H9 (cell line): ENCODE measurements at regions not wholly inside any gene's neighbourhood (a gene's known extent, or its start where the extent isn't known, plus 50 kb on each side); places are given as distances from the start of the nearest gene placed in this dataset.

Source experiments
- DNase-seq: peaks from one replicate; pipeline ENCODE4 v3.0.0-alpha.2; 2017
- H2AFZ ChIP-seq: one replicate; pipeline ENCODE4 v1.6.1; 2013; ENCODE audit warnings: mild to moderate bottlenecking, low read length, control low read depth, moderate library complexity
- H2AK5ac ChIP-seq: 2 replicates; pipeline ENCODE4 v1.6.1; 2013; ENCODE audit warnings: low read length, control low read depth, mixed read lengths; ENCODE audit not compliant: insufficient read length
- H2BK120ac ChIP-seq: one replicate; pipeline ENCODE4 v1.6.1; 2013; ENCODE audit warnings: low read depth, mild to moderate bottlenecking, low read length, control low read depth, inconsistent platforms; ENCODE audit not compliant: poor library complexity, severe bottlenecking
- H2BK12ac ChIP-seq: 2 replicates; pipeline ENCODE4 v1.6.1; 2013; ENCODE audit warnings: low read length, control low read depth, mixed read lengths, low read depth; ENCODE audit not compliant: insufficient read length
- H2BK15ac ChIP-seq: 2 replicates; pipeline ENCODE4 v1.6.1; 2013; ENCODE audit warnings: low read depth, low read length, control low read depth
- H2BK20ac ChIP-seq: one replicate; pipeline ENCODE4 v1.6.1; 2013; ENCODE audit warnings: low read depth, mild to moderate bottlenecking, low read length, control low read depth, inconsistent platforms; ENCODE audit not compliant: poor library complexity, severe bottlenecking
- H2BK5ac ChIP-seq: 2 replicates; pipeline ENCODE4 v1.6.1; 2013; ENCODE audit warnings: low read length, control low read depth, mixed read lengths; ENCODE audit not compliant: insufficient read length
- H3K14ac ChIP-seq: 2 replicates; pipeline ENCODE4 v1.6.1; 2013; ENCODE audit warnings: low read length, control low read depth; ENCODE audit not compliant: insufficient read depth
- H3K18ac ChIP-seq: 2 replicates; pipeline ENCODE4 v1.6.1; 2013; ENCODE audit warnings: low read depth, mild to moderate bottlenecking, mixed read lengths, low read length, control low read depth; ENCODE audit not compliant: insufficient read length
- H3K23ac ChIP-seq: 2 replicates; pipeline ENCODE4 v1.6.1; 2013; ENCODE audit warnings: low read length, control low read depth, mixed read lengths, low read depth; ENCODE audit not compliant: insufficient read length
- H3K23me2 ChIP-seq: 2 replicates; pipeline ENCODE4 v1.6.1; 2013; ENCODE audit warnings: low read depth, mild to moderate bottlenecking, mixed read lengths, low read length, control low read depth; ENCODE audit not compliant: insufficient read length, poor library complexity, severe bottlenecking
- H3K27ac ChIP-seq: 2 replicates; pipeline ENCODE4 v1.5.1; 2013; ENCODE audit warnings: low read length, control low read depth, mixed read lengths, low read depth; ENCODE audit not compliant: insufficient read length
- H3K27me3 ChIP-seq: 2 replicates; pipeline ENCODE4 v1.6.1; 2013; ENCODE audit warnings: low read length, control low read depth, inconsistent platforms; ENCODE audit not compliant: insufficient read depth
- H3K4ac ChIP-seq: 2 replicates; pipeline ENCODE4 v1.6.1; 2013; ENCODE audit warnings: low read depth, mild to moderate bottlenecking, control low read depth, inconsistent platforms, low read length, moderate library complexity
- H3K4me1 ChIP-seq: 2 replicates; pipeline ENCODE4 v1.6.1; 2013; ENCODE audit warnings: low read length, control low read depth, inconsistent platforms; ENCODE audit not compliant: insufficient read depth
- H3K4me2 ChIP-seq: 2 replicates; pipeline ENCODE4 v1.6.1; 2013; ENCODE audit warnings: low read length, control low read depth, mixed read lengths; ENCODE audit not compliant: insufficient read length, insufficient read depth
- H3K56ac ChIP-seq: 2 replicates; pipeline ENCODE4 v1.6.1; 2013; ENCODE audit warnings: low read depth, mild to moderate bottlenecking, mixed read lengths, low read length, control low read depth; ENCODE audit not compliant: insufficient read length
- H3K79me1 ChIP-seq: 2 replicates; pipeline ENCODE4 v1.6.1; 2013; ENCODE audit warnings: low read depth, mild to moderate bottlenecking, moderate library complexity, low read length, control low read depth, inconsistent platforms; ENCODE audit not compliant: insufficient read depth, poor library complexity, severe bottlenecking
- H3K79me2 ChIP-seq: 2 replicates; pipeline ENCODE4 v1.6.1; 2013; ENCODE audit warnings: low read length, control low read depth, inconsistent platforms; ENCODE audit not compliant: insufficient read depth
- H3K9ac ChIP-seq: 2 replicates; pipeline ENCODE4 v1.6.1; 2013; ENCODE audit warnings: low read length, control low read depth, mixed read lengths; ENCODE audit not compliant: insufficient read length; ENCODE audit errors: extremely low read depth
- H3K9me3 ChIP-seq: one replicate; pipeline ENCODE4 v1.6.1; 2013; ENCODE audit warnings: low read depth, low read length, inconsistent platforms; ENCODE audit not compliant: control insufficient read depth
- H3T11ph ChIP-seq: one replicate; pipeline ENCODE4 v1.6.1; 2013; ENCODE audit warnings: mild to moderate bottlenecking, low read length, control low read depth, inconsistent platforms
- H4K20me1 ChIP-seq: one replicate; pipeline ENCODE4 v1.6.1; 2013; ENCODE audit not compliant: control insufficient read depth, insufficient read length, insufficient read depth
- H4K5ac ChIP-seq: 2 replicates; pipeline ENCODE4 v1.6.1; 2013; ENCODE audit warnings: low read depth, mild to moderate bottlenecking, mixed read lengths, low read length, control low read depth; ENCODE audit not compliant: insufficient read length
- H4K8ac ChIP-seq: replicated peaks from 2 replicates; pipeline ENCODE4 v1.6.1; 2013; ENCODE audit warnings: low read length, control low read depth, mixed read lengths, low read depth; ENCODE audit not compliant: insufficient read length
- H4K91ac ChIP-seq: 2 replicates; pipeline ENCODE4 v1.6.1; 2013; ENCODE audit warnings: low read depth, mild to moderate bottlenecking, moderate library complexity, mixed read lengths, low read length, control low read depth; ENCODE audit not compliant: insufficient read length
- H3K27ac Mint-ChIP-seq, 3 experiments: 2 replicates in 2 of 3; 3 replicates in 1 of 3; pipeline ENCODE4 v1.8.0; 2020 to 2021; ENCODE audit warnings: mixed read lengths in 3 of 3, mild to moderate bottlenecking in 1 of 3, moderate library complexity in 1 of 3
- H3K27me3 Mint-ChIP-seq: 2 replicates; pipeline ENCODE4 v1.8.0; 2021; ENCODE audit warnings: low read depth, mild to moderate bottlenecking, moderate library complexity, mixed read lengths
- H3K36me3 Mint-ChIP-seq, 3 experiments: 2 replicates in 2 of 3; 3 replicates in 1 of 3; pipeline ENCODE4 v1.8.0; 2020 to 2021; ENCODE audit warnings: low read depth in 3 of 3, mixed read lengths in 3 of 3; ENCODE audit not compliant: insufficient read depth in 1 of 3
- H3K4me1 Mint-ChIP-seq, 2 experiments: 2 replicates each; pipeline ENCODE4 v1.8.0; 2020; ENCODE audit warnings: mixed read lengths in 2 of 2
- H3K4me3 Mint-ChIP-seq, 2 experiments: 2 replicates in 1 of 2; 3 replicates in 1 of 2; pipeline ENCODE4 v1.8.0; 2020 to 2021; ENCODE audit warnings: mild to moderate bottlenecking in 2 of 2, mixed read lengths in 2 of 2, moderate library complexity in 1 of 2
- H3K9me3 Mint-ChIP-seq, 2 experiments: 2 replicates in 1 of 2; 3 replicates in 1 of 2; pipeline ENCODE4 v1.8.0; 2020; ENCODE audit warnings: mild to moderate bottlenecking in 2 of 2, mixed read lengths in 2 of 2, moderate library complexity in 1 of 2
- CTCF ChIP-seq: fragments of 200-600 bp; sonication (generic); conservative IDR thresholded peaks from 3 replicates; pipeline ENCODE4 v1.8.0; 2021; ENCODE audit warnings: antibody characterized with exemption, mild to moderate bottlenecking
- WGBS: extraction: QIAGEN DNeasy Blood & Tissue Kit; methylation state at CpG from one replicate; pipeline ENCODE4 v1.1.7; 2013; ENCODE audit warnings: missing lambda C conversion rate, low lambda C conversion rate, mixed read lengths; ENCODE audit not compliant: insufficient read length; ENCODE audit errors: extremely low coverage; 5-methylcytosine and 5-hydroxymethylcytosine counted together

GRCh38 chr4:181509073-181509472 is 734.1 kb upstream of the TENM3 start:
- H3K27ac ChIP-seq, result no peak overlapping the region
- no peak overlapping the region for H4K5ac ChIP-seq
- no peak overlapping the region for H4K91ac ChIP-seq
- no peak overlapping the region for H3K4ac ChIP-seq
- H3K4me1 ChIP-seq, result peaks cover 3% of the 10 kb centered on the region; the same call in 1 of the 2 replicates
- H2BK120ac ChIP-seq, result no peak overlapping the region
- no peak overlapping the region for H4K8ac ChIP-seq
- no peak overlapping the region for H3K4me2 ChIP-seq
- H3K23me2 ChIP-seq, result no peaks in the 10 kb centered on the region
- no peaks in the 10 kb centered on the region for H3K79me2 ChIP-seq
- TF ChIP-seq CTCF, result no peak
- no peak overlapping the region for H2BK20ac ChIP-seq
- no peak overlapping the region for H3K27ac Mint-ChIP-seq
- H3K4me3 Mint-ChIP-seq, result no peak overlapping the region
- H2BK5ac ChIP-seq, result no peak overlapping the region
- no peak overlapping the region for H2BK12ac ChIP-seq
- H3T11ph ChIP-seq, result no peak overlapping the region
- DNase-seq, result no peak
- no peaks in the 10 kb centered on the region for H3K9me3 ChIP-seq
- H3K14ac ChIP-seq, result no peak overlapping the region
- H3K23ac ChIP-seq, result no peak overlapping the region
- no CpG with 5 or more reads among the region's 6 CpGs for WGBS
- no peaks in the 10 kb centered on the region for H4K20me1 ChIP-seq
- no peaks in the 10 kb centered on the region for H3K27me3 Mint-ChIP-seq
- no peak overlapping the region for H3K56ac ChIP-seq
- no peak overlapping the region for H2AK5ac ChIP-seq
- H3K18ac ChIP-seq, result no peak overlapping the region
- H3K9me3 Mint-ChIP-seq, result no peaks in the 10 kb centered on the region
- no peak overlapping the region for H2AFZ ChIP-seq
- H3K9ac ChIP-seq, result no peak overlapping the region
- peaks cover 30 to 39% of the 10 kb centered on the region in 2 experiments for H3K4me1 Mint-ChIP-seq
- H3K36me3 Mint-ChIP-seq, result no peaks in the 10 kb centered on the region
- H3K27me3 ChIP-seq, result no peaks in the 10 kb centered on the region
- H3K79me1 ChIP-seq, result no peaks in the 10 kb centered on the region
- H2BK15ac ChIP-seq, result no peak overlapping the region
